Erythroblast (primary cell): ENCODE measurements at regions not wholly inside any gene's neighbourhood (a gene's known extent, or its start where the extent isn't known, plus 50 kb on each side); places are given as distances from the start of the nearest gene placed in this dataset.

ENCODE experiments used
- GATA1 ChIP-seq: IDR thresholded peaks from 2 replicates; pipeline ENCODE4 v1.6.1; 2011; ENCODE audit warnings: low read depth, mild to moderate bottlenecking, control low read depth, low read length, moderate library complexity
- POLR2A ChIP-seq: IDR thresholded peaks from 2 replicates; pipeline ENCODE4 v1.6.1; 2011; ENCODE audit warnings: mild to moderate bottlenecking, low read length

- TF ChIP-seq POLR2A (no peak), GATA1 (no peak)
These were observed 50.6 kb upstream of the BACH1 start for GRCh38 chr21:29248124-29248523.
